HepG2 (cell line): ENCODE measurements at regions not wholly inside any gene's neighbourhood (a gene's known extent, or its start where the extent isn't known, plus 50 kb on each side); places are given as distances from the start of the nearest gene placed in this dataset.
"Not testable (repeated sequence)": the region's sequence is repeated elsewhere in the genome, so short reads cannot be mapped to it uniquely, and the experiment has no call there.

Experiments used
- ATAC-seq: fragments of 200-7000 bp; cut with Tn5 transposase; 3 replicates; pipeline ENCODE4 v1.9.1; 2020; ENCODE audit warnings: mild to moderate bottlenecking, moderate library complexity
- BruUV-seq: library from RNA; stranded (reverse); fragments of 400-500 nt; replicated peaks from 2 replicates; lab custom pipeline; 2021; lab: Mats Ljungman, UMichigan
- CTCF ChIA-PET: fragments of 300-600 bp; formaldehyde crosslinking; extraction: SDS; loops from one replicate; lab custom pipeline; 2021; ENCODE audit warnings: low total read pairs, inconsistent platforms, low intra/inter-chr PET ratio; lab: Yijun Ruan, JAX
- POLR2A ChIA-PET: fragments of 350-600 bp; sonication (Branson Sonifier 250); formaldehyde crosslinking; loops from one replicate; lab custom pipeline; 2020; ENCODE audit warnings: antibody characterized with exemption, inconsistent platforms; lab: Yijun Ruan, JAX
- DNase-seq: peaks from one replicate; pipeline ENCODE4 v3.0.0-alpha.2; 2015; ENCODE audit warnings: low spot score
- FAIRE-seq: peaks from 3 replicates; lab custom pipeline; 2011; peaks lifted over from hg19 to GRCh38; lab: Jason Lieb, UNC
- H2AFZ ChIP-seq: one replicate; pipeline ENCODE4 v1.6.1; 2011; ENCODE audit warnings: low read length, inconsistent platforms
- H3K27ac ChIP-seq: fragments of 300-600 bp; 3 replicates; pipeline ENCODE4 v1.8.0; 2011; ENCODE audit warnings: mixed run types, mild to moderate bottlenecking, mixed read lengths, low read length, inconsistent platforms; ENCODE audit not compliant: insufficient read depth; ENCODE audit errors: extremely low read length
- H3K27me3 ChIP-seq, 2 experiments: fragments of 200-600 bp in 1 of 2; 2 replicates in 1 of 2; 3 replicates in 1 of 2; pipeline versions ENCODE4 v1.6.0 to v1.8.0; 2011; ENCODE audit warnings: low read length in 2 of 2, mild to moderate bottlenecking in 2 of 2, moderate library complexity in 2 of 2, inconsistent platforms in 1 of 2; ENCODE audit not compliant: insufficient read depth in 2 of 2, control insufficient read depth in 1 of 2
- H3K36me3 ChIP-seq, 2 experiments: fragments of 200-600 bp in 1 of 2; replicated peaks in 1 of 2; 2 replicates in 1 of 2; 3 replicates in 1 of 2; pipeline versions ENCODE4 v1.5.1 to v1.8.0; 2011; ENCODE audit warnings: low read length in 2 of 2, inconsistent platforms in 1 of 2; ENCODE audit not compliant: insufficient read depth in 2 of 2, control insufficient read depth in 1 of 2
- H3K4me1 ChIP-seq: 2 replicates; pipeline ENCODE4 v1.5.1; 2012; ENCODE audit warnings: low read length, inconsistent platforms; ENCODE audit not compliant: insufficient read depth
- H3K4me2 ChIP-seq: 2 replicates; pipeline ENCODE4 v1.6.0; 2011; ENCODE audit warnings: low read depth, low read length, inconsistent platforms
- H3K4me3 ChIP-seq, 3 experiments: fragments of 200-600 bp in 1 of 3; sonication (generic), shearing (Covaris generic) in 1 of 3; replicated peaks in 1 of 3; 2 replicates each; pipeline ENCODE4 v1.5.1; 2011 to 2016; ENCODE audit warnings: low read length in 3 of 3, inconsistent platforms in 2 of 3, low read depth in 2 of 3, mild to moderate bottlenecking in 2 of 3, control low read depth in 1 of 3, mixed read lengths in 1 of 3; ENCODE audit not compliant: insufficient read depth in 1 of 3
- H3K79me2 ChIP-seq: one replicate; pipeline ENCODE4 v1.6.1; 2011; ENCODE audit warnings: low read length, inconsistent platforms; ENCODE audit not compliant: insufficient read depth
- H3K9ac ChIP-seq: 2 replicates; pipeline ENCODE4 v1.6.0; 2011; ENCODE audit warnings: mild to moderate bottlenecking, low read depth, low read length, inconsistent platforms; ENCODE audit not compliant: insufficient read depth
- H3K9me3 ChIP-seq: 2 replicates; pipeline ENCODE4 v1.5.1; 2012; ENCODE audit warnings: mild to moderate bottlenecking, low read length
- H4K20me1 ChIP-seq: 2 replicates; pipeline ENCODE4 v1.6.0; 2011; ENCODE audit warnings: inconsistent platforms, mild to moderate bottlenecking, low read length, moderate library complexity; ENCODE audit not compliant: insufficient read depth
- CTCF ChIP-seq: sonication (generic); formaldehyde crosslinking; IDR thresholded peaks from 2 replicates; pipeline ENCODE4 v1.5.0; 2020; ENCODE audit warnings: mild to moderate bottlenecking, missing genetic modification reagents, moderate library complexity
- ZFY ChIP-seq: sonication (generic); formaldehyde crosslinking; IDR thresholded peaks from 2 replicates; pipeline ENCODE4 v1.4.0; 2020; ENCODE audit warnings: missing genetic modification reagents
- WGBS: methylation state at CpG from one replicate; pipeline ENCODE4 v1.1.6; 2017; ENCODE audit warnings: low lambda C conversion rate; 5-methylcytosine and 5-hydroxymethylcytosine counted together
- in situ Hi-C: cut with HindIII; loops from 2 replicates; pipeline ENCODE4 v1.10.0; 2017; ENCODE audit warnings: low pct_unique_long_range_greater_than_20kb; ENCODE audit not compliant: extremely low pct_ligation_motif_present
- intact Hi-C: fragments of 100-400 bp; cut with micrococcal nuclease; formaldehyde crosslinking; loops from one replicate; pipeline ENCODE4 v1.10.0; 2022; ENCODE audit not compliant: unreplicated experiment

GRCh38 chrX:8042304-8042703 is 115.1 kb upstream of the PNPLA4 start:
- intact Hi-C loops: no loop called here
- H3K9ac ChIP-seq: no peak overlapping the region
- no peak overlapping the region for H3K4me2 ChIP-seq
- 100% methylated on average over 1 of the region's 1 CpG for WGBS
- no TSS peak for BruUV-seq
- no peaks in the 10 kb centered on the region for H3K27me3 ChIP-seq
- no peak for TF ChIP-seq ZFY
- TF ChIP-seq CTCF (CRISPR knock-in tag): 0 out of 2 replicates have a peak, but pooled peaks have one; percentile 13
- ATAC-seq (peak; percentile 74; the same call in 2 of the 3 replicates), FAIRE-seq (peak; percentile 79), DNase-seq (peak; percentile 6)
- no peaks in the 10 kb centered on the region for H3K4me1 ChIP-seq
- no peaks in the 10 kb centered on the region for H3K9me3 ChIP-seq
- H3K4me3 ChIP-seq: no peak overlapping the region
- H2AFZ ChIP-seq: no peak overlapping the region
- no peaks in the 10 kb centered on the region for H3K36me3 ChIP-seq
- no peak overlapping the region for H3K27ac ChIP-seq
- POLR2A ChIA-PET: no interaction called here
- H3K79me2 ChIP-seq: no peaks in the 10 kb centered on the region
- in situ Hi-C loops: no loop called here
- CTCF ChIA-PET: no interaction called here
- H4K20me1 ChIP-seq: no peaks in the 10 kb centered on the region

- H3K79me2 ChIP-seq, H3K27me3 ChIP-seq, H3K4me3 ChIP-seq, H3K4me2 ChIP-seq, DNase-seq, H3K27ac ChIP-seq, CTCF ChIA-PET, FAIRE-seq, H3K9ac ChIP-seq, BruUV-seq, in situ Hi-C loops, POLR2A ChIA-PET, intact Hi-C loops, H3K36me3 ChIP-seq, ATAC-seq, H3K9me3 ChIP-seq, H3K4me1 ChIP-seq, H4K20me1 ChIP-seq, H2AFZ ChIP-seq: not testable (repeated sequence)
- 93% methylated on average over 5 of the region's 7 CpGs for WGBS
Measured at GRCh38 chrX:8039711-8040110, 112.5 kb upstream of the PNPLA4 start.
